Stimulated activated CD8-positive, alpha-beta memory T cell treated with anti-CD3 and anti-CD28 coated beads, Interleukin-2, amount 100 ng/mL, for 48 hours (primary cell): ENCODE measurements at regions not wholly inside any gene's neighbourhood (a gene's known extent, or its start where the extent isn't known, plus 50 kb on each side); places are given as distances from the start of the nearest gene placed in this dataset.

ENCODE experiments used
- DNase-seq, 2 donors: peaks; one replicate each; pipeline ENCODE4 v3.0.0-alpha.2; 2020; ENCODE audit warnings: low read depth in 2 of 2

GRCh38 chr11:43626798-43627197, 53.7 kb upstream of the HSD17B12 start:
- DNase-seq: no peak
